ENCODE measurements at regions not wholly inside any gene's neighbourhood (a gene's known extent, or its start where the extent isn't known, plus 50 kb on each side); places are given as distances from the start of the nearest gene placed in this dataset.
"Not testable (repeated sequence)": the region's sequence is repeated elsewhere in the genome, so short reads cannot be mapped to it uniquely, and the experiment has no call there.

- TF ChIP-seq CTCF (IDR thresholded peaks at IDR 0.05) = no peak
- no peaks in the 10 kb centered on the region for H3K36me3 Mint-ChIP-seq (ENCODE audit: unreplicated experiment)
- no peak overlapping the region for H3K27ac Mint-ChIP-seq (ENCODE audit: unreplicated experiment)
- DNase-seq (ENCODE audit: extremely low spot score, unreplicated experiment) = no peak
- H3K9me3 Mint-ChIP-seq (ENCODE audit: unreplicated experiment) = no peaks in the 10 kb centered on the region
- no peaks in the 10 kb centered on the region for H3K27me3 Mint-ChIP-seq (ENCODE audit: unreplicated experiment)
- H3K4me3 Mint-ChIP-seq (ENCODE audit: unreplicated experiment) = no peak overlapping the region
- peaks cover 26% of the 10 kb centered on the region for H3K4me1 Mint-ChIP-seq (ENCODE audit: unreplicated experiment)
Observed at GRCh38 chr3:124364317-124365020, 365.8 kb upstream of the UMPS start.

GRCh38 chr3:124366655-124367054 lies 363.6 kb upstream of the UMPS start:
- H3K9me3 Mint-ChIP-seq (ENCODE audit: unreplicated experiment); DNase-seq (ENCODE audit: extremely low spot score, unreplicated experiment); H3K27me3 Mint-ChIP-seq (ENCODE audit: unreplicated experiment); H3K36me3 Mint-ChIP-seq (ENCODE audit: unreplicated experiment); H3K27ac Mint-ChIP-seq (ENCODE audit: unreplicated experiment); H3K4me3 Mint-ChIP-seq (ENCODE audit: unreplicated experiment): not testable (repeated sequence)
- peaks cover 26% of the 10 kb centered on the region for H3K4me1 Mint-ChIP-seq (ENCODE audit: unreplicated experiment)

GRCh38 chr3:124372775-124373174 lies 357.5 kb upstream of the UMPS start:
- Mint-ChIP-seq H3K36me3 (ENCODE audit: unreplicated experiment) (no peaks in the 10 kb centered on the region), H3K27ac (ENCODE audit: unreplicated experiment) (no peak overlapping the region), H3K4me3 (ENCODE audit: unreplicated experiment) (no peak overlapping the region), H3K9me3 (ENCODE audit: unreplicated experiment) (peaks cover 9% of the 10 kb centered on the region), H3K27me3 (ENCODE audit: unreplicated experiment) (no peaks in the 10 kb centered on the region), H3K4me1 (ENCODE audit: unreplicated experiment) (no peaks in the 10 kb centered on the region)
- no peak for TF ChIP-seq CTCF (IDR thresholded peaks at IDR 0.05)
- DNase-seq (ENCODE audit: extremely low spot score, unreplicated experiment) = no peak

- no peaks in the 10 kb centered on the region for H3K4me1 Mint-ChIP-seq (ENCODE audit: unreplicated experiment)
- H3K27ac Mint-ChIP-seq (ENCODE audit: unreplicated experiment) = no peak overlapping the region
- H3K27me3 Mint-ChIP-seq (ENCODE audit: unreplicated experiment) = no peaks in the 10 kb centered on the region
- no peak overlapping the region for H3K4me3 Mint-ChIP-seq (ENCODE audit: unreplicated experiment)
- peaks cover 13% of the 10 kb centered on the region for H3K9me3 Mint-ChIP-seq (ENCODE audit: unreplicated experiment)
- DNase-seq (ENCODE audit: extremely low spot score, unreplicated experiment) = no peak
- H3K36me3 Mint-ChIP-seq (ENCODE audit: unreplicated experiment) = no peaks in the 10 kb centered on the region
- no peak for TF ChIP-seq CTCF (IDR thresholded peaks at IDR 0.05)
Observed at GRCh38 chr3:124373524-124373923, 356.7 kb upstream of the UMPS start.

- no peak for DNase-seq (ENCODE audit: extremely low spot score, unreplicated experiment)
- no peaks in the 10 kb centered on the region for H3K4me1 Mint-ChIP-seq (ENCODE audit: unreplicated experiment)
- H3K27ac Mint-ChIP-seq (ENCODE audit: unreplicated experiment) = no peak overlapping the region
- H3K27me3 Mint-ChIP-seq (ENCODE audit: unreplicated experiment) = no peaks in the 10 kb centered on the region
- peaks cover 13% of the 10 kb centered on the region for H3K9me3 Mint-ChIP-seq (ENCODE audit: unreplicated experiment)
- H3K36me3 Mint-ChIP-seq (ENCODE audit: unreplicated experiment) = no peaks in the 10 kb centered on the region
- no peak overlapping the region for H3K4me3 Mint-ChIP-seq (ENCODE audit: unreplicated experiment)
- TF ChIP-seq CTCF (IDR thresholded peaks at IDR 0.05) = no peak
Observed at GRCh38 chr3:124374583-124374982, 355.7 kb upstream of the UMPS start.

Measured in osteocyte (in vitro differentiated cells).